Astrocyte of the spinal cord (primary cell): ENCODE measurements at regions not wholly inside any gene's neighbourhood (a gene's known extent, or its start where the extent isn't known, plus 50 kb on each side); places are given as distances from the start of the nearest gene placed in this dataset.
"Not testable (repeated sequence)": the region's sequence is repeated elsewhere in the genome, so short reads cannot be mapped to it uniquely, and the experiment has no call there.

Experiments
- DNase-seq: peaks from one replicate; pipeline ENCODE4 v3.0.0; 2011; ENCODE audit warnings: low read depth, low spot score
- H3K4me3 ChIP-seq: 2 replicates; pipeline ENCODE4 v1.5.1; 2011; ENCODE audit warnings: low read depth, mild to moderate bottlenecking, low read length, moderate library complexity
- CTCF ChIP-seq: IDR thresholded peaks from 2 replicates; pipeline ENCODE4 v1.5.1; 2012; ENCODE audit warnings: low read depth, mild to moderate bottlenecking, low read length, inconsistent platforms
- in situ Hi-C: cut with HindIII; loops from 2 replicates; pipeline ENCODE4 v1.10.0; 2017; ENCODE audit warnings: low sequenced_read_pairs

DNA sequence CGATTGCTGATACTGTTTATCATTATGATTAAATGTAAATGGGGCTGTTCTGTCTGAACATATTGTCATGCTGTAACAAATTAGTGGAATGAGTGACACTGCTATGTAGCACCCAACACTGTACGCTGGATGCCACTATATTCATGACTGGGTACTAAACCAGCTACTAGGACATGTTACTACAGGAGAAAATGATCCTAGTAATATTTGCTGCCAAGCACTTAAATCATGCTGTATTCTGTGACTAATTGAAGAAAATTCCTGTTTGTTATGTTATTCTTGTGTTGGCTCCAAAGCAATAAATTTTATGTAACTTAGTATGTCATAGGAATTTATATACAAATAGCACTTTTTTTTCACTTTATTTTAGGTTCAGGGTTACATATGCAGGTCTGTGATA, 804.2 kb downstream of the CENPC start:
- no peak for TF ChIP-seq CTCF
- DNase-seq, result peak; percentile 19
- no peak overlapping the region for H3K4me3 ChIP-seq

DNA sequence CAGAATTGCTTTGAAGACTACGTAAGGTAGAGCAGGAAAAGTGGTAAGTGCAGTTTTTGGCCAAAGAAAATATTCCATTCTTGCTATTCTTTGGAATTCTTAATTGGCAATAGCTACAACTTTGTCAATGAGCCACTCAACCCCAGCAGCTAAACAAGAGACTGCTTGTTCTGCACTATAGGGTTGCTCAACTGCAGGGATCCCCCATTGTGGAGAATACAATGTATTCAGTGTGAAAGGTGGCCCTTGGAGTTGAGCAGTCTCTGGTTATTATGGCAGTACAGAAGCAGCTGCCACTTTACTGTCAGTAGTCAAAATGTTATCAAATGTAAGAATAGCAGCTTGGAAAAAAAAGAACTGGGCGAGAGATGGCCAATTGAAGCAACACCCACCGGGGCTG, 808.7 kb downstream of the CENPC start:
- DNase-seq, result no peak
- TF ChIP-seq CTCF, result no peak
- in situ Hi-C loops, result no loop called here
- H3K4me3 ChIP-seq, result no peak overlapping the region

More for the DNA sequence above, 804.2 kb downstream of the CENPC start:
- in situ Hi-C loops, result no loop called here

DNA sequence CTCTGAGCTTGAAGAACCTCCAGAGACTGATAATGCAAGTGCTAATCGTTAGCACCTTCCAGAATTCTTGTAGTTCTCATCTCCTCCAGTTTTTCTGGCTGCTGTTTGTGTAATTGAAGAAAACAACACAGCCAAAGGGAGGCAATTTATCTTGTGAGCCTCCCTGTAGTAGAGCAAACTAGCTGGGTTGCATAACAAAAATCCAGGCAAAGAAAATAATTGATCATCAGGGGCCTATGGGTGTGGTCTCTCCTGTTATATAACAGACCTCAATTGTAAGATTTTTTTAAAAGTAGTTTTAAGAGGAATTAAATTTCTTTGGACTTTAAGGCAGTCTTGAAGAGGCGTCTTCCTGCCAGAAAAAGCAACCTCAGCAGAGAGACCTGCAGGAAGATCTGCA, 817.0 kb downstream of the CENPC start:
- no peak for TF ChIP-seq CTCF
- in situ Hi-C loops, result no loop called here
- DNase-seq, result no peak
- H3K4me3 ChIP-seq, result no peak overlapping the region

DNA sequence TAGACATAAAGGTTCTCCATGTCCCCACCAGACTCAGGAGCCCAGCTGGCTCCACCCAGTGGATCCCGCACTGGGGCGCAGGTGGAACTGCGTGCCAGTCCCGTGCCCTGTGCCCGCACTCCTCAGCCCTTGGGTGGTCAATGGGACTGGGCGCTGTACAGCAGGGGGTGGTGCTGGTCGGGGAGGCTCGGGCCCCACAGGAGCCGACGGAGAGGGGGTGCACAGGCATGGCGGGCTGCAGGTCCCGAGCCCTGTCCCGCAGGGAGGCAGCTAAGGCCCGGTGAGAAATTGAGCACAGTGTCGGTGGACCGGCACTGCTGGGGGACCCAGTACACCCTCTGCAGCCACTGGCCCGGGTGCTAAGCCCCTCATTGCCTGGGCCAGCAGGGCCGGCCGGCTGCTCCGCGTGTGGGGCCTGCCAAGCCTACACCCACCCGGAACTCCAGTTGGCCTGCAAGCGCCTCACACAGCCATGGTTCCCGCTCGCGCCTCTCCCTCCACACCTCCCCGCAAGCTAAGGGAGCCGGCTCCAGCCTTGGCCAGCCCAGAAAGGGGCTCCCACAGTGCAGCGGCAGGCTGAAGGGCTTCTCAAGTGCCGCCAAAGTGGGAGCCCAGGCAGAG, 832.9 kb downstream of the CENPC start:
- H3K4me3 ChIP-seq, in situ Hi-C loops, DNase-seq: not testable (repeated sequence)

DNA sequence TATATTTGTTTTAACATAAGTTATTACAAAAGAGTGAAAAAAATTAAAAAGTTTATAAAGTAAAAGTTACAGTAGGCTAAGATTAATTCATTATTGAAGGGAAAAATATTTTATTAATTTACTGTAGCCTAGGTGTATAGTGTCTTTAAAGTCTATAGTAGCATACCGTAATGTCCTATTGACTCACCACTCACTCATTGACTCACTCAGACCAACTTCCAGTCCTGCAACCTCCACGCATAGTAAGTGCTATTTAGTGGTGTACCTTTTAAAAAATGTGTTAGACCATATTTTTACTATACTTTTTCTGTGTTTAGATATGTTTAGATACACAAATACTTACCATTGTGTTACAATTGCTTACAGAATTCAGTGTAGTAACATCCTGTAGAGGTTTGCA, 841.1 kb downstream of the CENPC start:
- no peak for TF ChIP-seq CTCF
- in situ Hi-C loops, result no loop called here
- no peak overlapping the region for H3K4me3 ChIP-seq
- no peak for DNase-seq

- H3K4me3 ChIP-seq, result no peak overlapping the region
- in situ Hi-C loops, result no loop called here
- no peak for TF ChIP-seq CTCF
- no peak for DNase-seq
Observed at GRCh38 chr4:66694739-66695138, 850.6 kb downstream of the CENPC start.

DNA sequence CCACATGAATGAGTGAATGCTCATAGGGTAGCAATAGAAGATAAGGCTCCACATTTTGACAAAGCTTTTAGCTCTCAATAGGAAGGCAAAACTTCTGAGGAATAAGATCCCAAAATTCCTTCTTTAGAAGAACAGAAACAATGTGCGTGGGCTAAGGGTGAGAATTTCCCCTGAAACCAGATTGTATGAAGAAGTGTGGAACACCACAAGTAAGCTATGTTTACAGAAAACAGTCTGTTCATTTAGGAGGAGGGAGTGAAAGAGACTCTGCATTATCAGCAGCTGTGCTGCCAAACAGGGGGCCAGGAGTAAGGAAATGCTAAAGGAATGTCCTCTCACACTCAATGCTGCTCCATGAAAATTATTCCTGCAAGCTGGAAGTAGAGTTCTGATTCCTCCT, 851.6 kb downstream of the CENPC start:
- in situ Hi-C loops, result no loop called here
- H3K4me3 ChIP-seq, result no peak overlapping the region
- no peak for DNase-seq
- no peak for TF ChIP-seq CTCF
